ENCODE measurements at regions not wholly inside any gene's neighbourhood (a gene's known extent, or its start where the extent isn't known, plus 50 kb on each side); places are given as distances from the start of the nearest gene placed in this dataset.
"Not testable (repeated sequence)": the region's sequence is repeated elsewhere in the genome, so short reads cannot be mapped to it uniquely, and the experiment has no call there.

DNA sequence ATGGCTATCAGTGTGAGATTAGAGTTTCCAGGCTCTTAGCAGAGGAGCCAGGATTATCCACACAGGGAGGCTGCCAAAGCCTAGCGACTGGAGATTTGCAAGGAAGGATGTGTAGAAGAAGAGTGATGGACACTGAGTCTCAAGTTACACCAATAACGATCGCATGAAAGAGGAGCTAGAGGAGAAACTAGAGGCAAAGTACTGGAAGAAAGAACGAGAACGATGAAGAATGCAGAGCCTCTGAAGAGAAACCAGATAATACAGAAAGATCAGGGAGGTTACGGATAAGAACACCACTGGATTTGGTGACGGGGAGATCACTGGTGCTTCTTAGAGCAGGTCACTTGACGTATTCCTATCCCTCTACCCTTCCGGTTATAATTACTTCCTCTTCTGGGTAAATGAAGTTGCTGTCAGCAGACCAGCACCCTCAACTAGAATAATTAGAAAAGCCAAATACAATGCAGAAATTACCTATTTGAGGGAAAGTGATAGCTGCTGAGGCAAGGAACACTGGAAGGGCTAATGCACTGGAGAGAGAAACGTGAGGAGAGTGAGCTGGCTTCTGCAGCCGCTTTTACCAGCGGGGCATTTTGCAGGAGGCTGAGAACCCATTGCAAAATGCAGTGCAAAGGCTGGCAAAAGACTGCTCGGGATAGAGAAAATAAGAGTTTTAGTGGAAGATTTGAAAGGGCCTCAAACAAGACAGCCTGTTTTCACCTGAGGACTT, 93.1 kb upstream of the HIF1A start:
- H3K36me3 ChIP-seq (ENCODE audit: insufficient read depth, low read length), result no peaks in the 10 kb centered on the region
- H3K27me3 ChIP-seq (ENCODE audit: insufficient read depth, low read length), result no peaks in the 10 kb centered on the region
- peak overlapping the region; percentile 44; the same call in 1 of the 2 replicates for H3K27ac ChIP-seq (ENCODE audit: low read depth, low read length)
- no peaks in the 10 kb centered on the region for H3K9me3 ChIP-seq (ENCODE audit: insufficient read depth, low read depth, low read length)
- peak overlapping the region; percentile 9; the same call in 1 of the 2 replicates for H3K9ac ChIP-seq (ENCODE audit: low read depth, low read length)
- peaks cover 46% of the 10 kb centered on the region for H3K4me1 ChIP-seq (ENCODE audit: insufficient read depth, low read length)
- H3K4me3 ChIP-seq (ENCODE audit: low read length), result no peak overlapping the region
- 62% methylated on average over 13 of the region's 13 CpGs for WGBS

DNA sequence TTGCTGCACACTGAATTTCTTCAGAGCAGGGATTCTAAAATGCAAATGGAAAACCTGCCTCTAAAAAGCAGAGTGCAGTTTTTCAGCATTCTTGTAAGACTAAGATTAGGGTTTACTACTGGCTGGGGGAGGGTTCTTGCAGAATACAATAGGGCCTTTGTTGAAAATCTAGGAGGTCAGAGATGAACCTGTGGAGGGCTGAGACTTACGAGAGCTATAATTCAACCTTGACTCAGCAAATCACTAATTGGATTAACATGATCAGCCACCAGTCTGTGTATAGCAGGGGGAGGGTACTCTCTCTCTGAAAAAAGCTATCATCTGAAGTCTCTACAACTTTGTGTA, 92.6 kb upstream of the HIF1A start:
- H3K36me3 ChIP-seq (ENCODE audit: insufficient read depth, low read length), result no peaks in the 10 kb centered on the region
- H3K27me3 ChIP-seq (ENCODE audit: insufficient read depth, low read length), result no peaks in the 10 kb centered on the region
- no peak overlapping the region for H3K9ac ChIP-seq (ENCODE audit: low read depth, low read length)
- H3K9me3 ChIP-seq (ENCODE audit: insufficient read depth, low read depth, low read length), result no peaks in the 10 kb centered on the region
- H3K4me3 ChIP-seq (ENCODE audit: low read length), result no peak overlapping the region
- peak overlapping the region; percentile 44; the same call in 1 of the 2 replicates for H3K27ac ChIP-seq (ENCODE audit: low read depth, low read length)
- H3K4me1 ChIP-seq (ENCODE audit: insufficient read depth, low read length), result peaks cover 45% of the 10 kb centered on the region
- WGBS, result 60% methylated on average over 1 of the region's 1 CpG

DNA sequence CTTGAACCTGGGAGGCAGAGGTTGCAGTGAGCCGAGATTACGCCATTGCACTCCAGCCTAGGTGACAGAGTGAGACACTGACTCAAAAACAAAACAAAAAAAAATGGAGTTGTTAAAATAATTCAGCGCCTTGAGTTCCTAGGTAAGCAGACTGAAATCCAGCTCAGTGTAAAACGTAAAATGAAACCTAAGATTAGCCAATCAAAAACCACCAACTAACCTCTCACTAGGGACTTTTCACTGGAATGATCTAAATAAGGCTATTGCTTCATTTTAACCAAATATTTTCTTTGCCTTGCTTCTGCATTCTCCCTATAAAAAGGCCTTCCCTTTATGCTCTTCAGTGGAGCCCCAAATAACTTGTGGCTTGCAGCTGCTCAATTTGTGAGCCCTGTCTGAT, 91.6 kb upstream of the HIF1A start:
- H3K36me3 ChIP-seq (ENCODE audit: insufficient read depth, low read length), result no peaks in the 10 kb centered on the region
- WGBS, result 85% methylated on average over 4 of the region's 4 CpGs

DNA sequence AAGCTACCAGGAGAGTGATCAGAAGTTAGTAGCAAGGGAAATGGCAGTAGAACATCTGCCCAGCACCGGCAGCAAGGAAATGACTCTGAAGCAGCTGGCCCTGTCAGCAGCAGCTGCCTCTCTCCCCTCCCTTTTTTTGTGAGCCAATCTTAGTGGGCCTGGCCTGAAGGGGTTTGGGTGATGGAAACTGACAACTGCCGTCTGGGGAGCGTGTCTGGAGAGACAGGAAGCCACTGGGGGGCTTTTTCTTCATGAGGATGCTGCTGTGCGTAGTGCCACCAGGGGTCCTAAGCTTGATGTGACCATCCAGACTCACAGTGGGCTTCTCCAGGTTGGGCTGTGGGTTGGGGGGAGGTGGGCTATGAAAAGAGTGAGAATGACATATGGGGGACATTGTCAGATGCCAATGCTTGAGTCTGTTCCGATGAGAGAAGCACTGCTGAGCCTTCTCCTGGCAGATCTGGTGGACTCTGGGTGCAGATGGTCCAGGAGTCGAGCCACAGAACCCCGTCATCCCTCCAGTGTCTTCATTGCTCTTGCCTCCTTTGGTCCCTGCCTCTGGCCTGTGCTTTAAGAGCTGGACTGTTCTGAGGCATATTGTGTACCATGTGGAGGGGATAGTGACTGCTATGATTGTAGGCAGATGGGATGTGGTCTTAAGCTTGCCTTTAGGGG, 87.6 kb upstream of the HIF1A start:
- Histone ChIP-seq H3K9me3 (ENCODE audit: insufficient read depth, low read depth, low read length) (no peaks in the 10 kb centered on the region), H3K27ac (ENCODE audit: low read depth, low read length) (no peak overlapping the region), H3K4me3 (ENCODE audit: low read length) (no peak overlapping the region), H3K4me1 (ENCODE audit: insufficient read depth, low read length) (peaks cover 43% of the 10 kb centered on the region), H3K36me3 (ENCODE audit: insufficient read depth, low read length) (no peaks in the 10 kb centered on the region), H3K9ac (ENCODE audit: low read depth, low read length) (no peak overlapping the region), H3K27me3 (ENCODE audit: insufficient read depth, low read length) (no peaks in the 10 kb centered on the region)
- WGBS, result 78% methylated on average over 7 of the region's 7 CpGs

More for the DNA sequence above, 91.6 kb upstream of the HIF1A start:
- H3K27ac ChIP-seq (ENCODE audit: low read depth, low read length), result no peak overlapping the region
- no peaks in the 10 kb centered on the region for H3K27me3 ChIP-seq (ENCODE audit: insufficient read depth, low read length)
- H3K9me3 ChIP-seq (ENCODE audit: insufficient read depth, low read depth, low read length), result no peaks in the 10 kb centered on the region
- no peak overlapping the region for H3K4me3 ChIP-seq (ENCODE audit: low read length)
- H3K9ac ChIP-seq (ENCODE audit: low read depth, low read length), result no peak overlapping the region
- H3K4me1 ChIP-seq (ENCODE audit: insufficient read depth, low read length), result peaks cover 45% of the 10 kb centered on the region

DNA sequence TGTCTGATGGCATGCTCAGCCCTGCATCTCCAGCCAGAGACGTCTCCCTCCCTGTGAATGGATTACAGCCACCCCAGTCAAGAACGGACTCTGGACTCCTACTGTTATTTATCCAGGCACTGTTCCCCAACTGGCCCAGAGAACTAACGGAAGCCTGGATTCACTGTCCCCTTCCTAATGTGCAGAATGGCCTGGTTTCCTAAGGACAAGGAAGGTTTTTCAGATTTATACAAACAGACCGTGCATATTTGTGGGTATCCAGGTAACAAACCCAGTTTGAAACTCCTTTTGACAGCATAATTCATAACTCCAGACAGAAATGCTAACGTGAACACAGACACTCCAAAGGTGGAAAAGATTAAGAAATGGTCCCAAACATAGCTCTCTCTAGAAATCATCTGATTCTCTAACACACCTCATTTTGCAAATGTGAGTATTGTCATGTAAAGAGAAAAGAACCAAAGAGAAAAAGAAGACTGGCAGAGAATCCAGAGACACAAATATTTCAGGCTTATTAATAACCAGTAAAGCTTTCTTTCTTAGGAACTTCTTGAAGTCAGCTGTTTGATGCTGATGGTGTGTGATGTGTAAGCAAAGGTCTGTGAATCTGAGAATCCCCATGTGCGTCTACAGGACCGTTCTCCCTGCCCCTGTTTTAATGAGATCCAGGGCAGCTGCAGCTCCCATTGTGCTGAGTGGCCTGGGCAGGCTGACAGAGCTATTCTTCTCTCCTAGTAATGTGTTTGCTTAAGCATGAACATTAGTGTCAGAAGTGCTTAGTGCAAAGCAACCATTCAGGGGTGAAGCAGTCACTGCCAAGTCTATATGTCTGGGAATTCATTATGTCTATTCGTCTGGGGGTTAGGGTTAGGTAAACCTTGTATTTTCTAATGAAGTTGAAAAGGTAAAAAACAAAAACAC, 86.8 kb upstream of the HIF1A start:
- H3K4me3 ChIP-seq (ENCODE audit: low read length), result no peak overlapping the region
- peak overlapping the region; percentile 15; the same call in 1 of the 2 replicates for H3K27ac ChIP-seq (ENCODE audit: low read depth, low read length)
- no peaks in the 10 kb centered on the region for H3K36me3 ChIP-seq (ENCODE audit: insufficient read depth, low read length)
- no peaks in the 10 kb centered on the region for H3K9me3 ChIP-seq (ENCODE audit: insufficient read depth, low read depth, low read length)
- no peak overlapping the region for H3K9ac ChIP-seq (ENCODE audit: low read depth, low read length)
- H3K4me1 ChIP-seq (ENCODE audit: insufficient read depth, low read length), result peaks cover 37% of the 10 kb centered on the region
- 61% methylated on average over 8 of the region's 8 CpGs for WGBS
- no peaks in the 10 kb centered on the region for H3K27me3 ChIP-seq (ENCODE audit: insufficient read depth, low read length)

DNA sequence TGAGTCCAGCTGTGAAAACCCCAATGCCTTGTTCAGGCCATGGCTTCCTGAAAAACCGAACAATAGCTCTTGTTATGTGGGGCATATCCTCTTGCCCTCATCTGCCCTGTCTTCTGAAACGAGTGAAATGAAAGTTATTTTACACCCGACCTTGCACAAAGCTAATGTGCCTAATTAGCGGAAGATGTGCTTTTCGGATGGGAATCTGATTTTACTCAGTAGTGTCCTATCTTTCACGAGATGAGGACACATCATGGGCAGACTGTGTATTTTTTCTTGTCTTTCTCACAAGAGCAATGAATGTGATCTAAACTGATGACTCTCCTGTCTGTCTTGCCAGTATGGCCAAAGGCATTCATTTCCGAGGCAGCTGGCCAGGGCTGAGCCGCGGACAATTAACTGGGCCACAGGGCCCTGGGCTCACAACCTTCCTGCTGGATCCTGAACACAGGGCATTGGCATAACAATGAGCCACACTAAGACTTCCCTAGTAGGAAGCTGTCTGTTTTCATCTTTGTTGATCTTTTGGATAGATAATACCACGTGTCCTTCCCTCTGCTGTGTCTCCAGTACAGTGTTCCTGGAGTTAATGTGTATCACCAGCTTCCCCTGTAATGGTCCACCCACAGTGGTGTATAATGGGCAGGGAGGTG, 86.0 kb upstream of the HIF1A start:
- Histone ChIP-seq H3K36me3 (ENCODE audit: insufficient read depth, low read length) (no peaks in the 10 kb centered on the region), H3K27me3 (ENCODE audit: insufficient read depth, low read length) (no peaks in the 10 kb centered on the region), H3K4me3 (ENCODE audit: low read length) (no peak overlapping the region), H3K27ac (ENCODE audit: low read depth, low read length) (peak overlapping the region; percentile 15; the same call in 1 of the 2 replicates), H3K4me1 (ENCODE audit: insufficient read depth, low read length) (peaks cover 37% of the 10 kb centered on the region), H3K9me3 (ENCODE audit: insufficient read depth, low read depth, low read length) (no peaks in the 10 kb centered on the region), H3K9ac (ENCODE audit: low read depth, low read length) (no peak overlapping the region)
- 43% methylated on average over 10 of the region's 10 CpGs for WGBS

DNA sequence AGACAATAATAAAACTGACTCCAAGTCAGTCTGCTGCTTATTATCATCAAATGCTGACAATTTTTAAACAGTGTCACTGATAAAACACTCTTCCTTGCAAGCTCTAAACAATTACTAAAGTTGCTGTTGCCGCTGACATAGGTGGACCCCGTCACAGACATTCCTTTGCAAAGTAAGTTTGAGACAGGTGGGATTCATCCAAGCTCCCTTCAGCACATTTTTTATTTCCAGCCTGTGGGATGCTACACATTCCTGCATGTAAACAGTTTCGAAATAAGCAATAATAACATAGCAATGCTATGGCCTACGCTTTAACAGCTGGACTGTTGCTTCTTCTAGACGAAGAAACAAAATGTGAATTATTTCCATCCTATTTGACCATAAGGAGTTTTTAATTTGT, 85.4 kb upstream of the HIF1A start:
- Histone ChIP-seq H3K36me3 (ENCODE audit: insufficient read depth, low read length) (no peaks in the 10 kb centered on the region), H3K9ac (ENCODE audit: low read depth, low read length) (no peak overlapping the region), H3K27me3 (ENCODE audit: insufficient read depth, low read length) (no peaks in the 10 kb centered on the region), H3K9me3 (ENCODE audit: insufficient read depth, low read depth, low read length) (no peaks in the 10 kb centered on the region), H3K27ac (ENCODE audit: low read depth, low read length) (peak overlapping the region; percentile 15; the same call in 1 of the 2 replicates), H3K4me1 (ENCODE audit: insufficient read depth, low read length) (peaks cover 37% of the 10 kb centered on the region), H3K4me3 (ENCODE audit: low read length) (no peak overlapping the region)
- 78% methylated on average over 5 of the region's 5 CpGs for WGBS

DNA sequence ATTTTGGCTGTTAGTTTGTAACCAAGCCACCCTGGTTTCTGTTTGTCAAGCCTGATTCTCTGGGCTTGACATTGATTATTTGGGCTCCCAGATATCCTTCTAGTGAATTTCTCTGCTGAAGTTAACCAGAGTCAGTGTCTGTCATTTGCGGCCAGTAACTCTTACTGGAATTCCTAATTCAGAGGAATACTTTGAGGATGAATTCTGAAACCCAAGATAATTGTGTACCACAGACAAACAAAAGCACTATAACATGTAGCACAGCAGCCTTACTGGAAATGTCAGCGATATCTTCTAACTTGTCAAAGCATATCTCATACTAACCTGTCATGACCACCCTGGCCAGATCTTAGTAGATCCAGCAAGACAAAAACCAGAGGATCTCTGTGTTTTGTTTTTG, 84.4 kb upstream of the HIF1A start:
- Histone ChIP-seq H3K4me3 (ENCODE audit: low read length) (no peak overlapping the region), H3K36me3 (ENCODE audit: insufficient read depth, low read length) (no peaks in the 10 kb centered on the region), H3K27ac (ENCODE audit: low read depth, low read length) (no peak overlapping the region), H3K9ac (ENCODE audit: low read depth, low read length) (no peak overlapping the region), H3K27me3 (ENCODE audit: insufficient read depth, low read length) (no peaks in the 10 kb centered on the region), H3K9me3 (ENCODE audit: insufficient read depth, low read depth, low read length) (no peaks in the 10 kb centered on the region), H3K4me1 (ENCODE audit: insufficient read depth, low read length) (peaks cover 41% of the 10 kb centered on the region)
- WGBS, result 92% methylated on average over 2 of the region's 2 CpGs

DNA sequence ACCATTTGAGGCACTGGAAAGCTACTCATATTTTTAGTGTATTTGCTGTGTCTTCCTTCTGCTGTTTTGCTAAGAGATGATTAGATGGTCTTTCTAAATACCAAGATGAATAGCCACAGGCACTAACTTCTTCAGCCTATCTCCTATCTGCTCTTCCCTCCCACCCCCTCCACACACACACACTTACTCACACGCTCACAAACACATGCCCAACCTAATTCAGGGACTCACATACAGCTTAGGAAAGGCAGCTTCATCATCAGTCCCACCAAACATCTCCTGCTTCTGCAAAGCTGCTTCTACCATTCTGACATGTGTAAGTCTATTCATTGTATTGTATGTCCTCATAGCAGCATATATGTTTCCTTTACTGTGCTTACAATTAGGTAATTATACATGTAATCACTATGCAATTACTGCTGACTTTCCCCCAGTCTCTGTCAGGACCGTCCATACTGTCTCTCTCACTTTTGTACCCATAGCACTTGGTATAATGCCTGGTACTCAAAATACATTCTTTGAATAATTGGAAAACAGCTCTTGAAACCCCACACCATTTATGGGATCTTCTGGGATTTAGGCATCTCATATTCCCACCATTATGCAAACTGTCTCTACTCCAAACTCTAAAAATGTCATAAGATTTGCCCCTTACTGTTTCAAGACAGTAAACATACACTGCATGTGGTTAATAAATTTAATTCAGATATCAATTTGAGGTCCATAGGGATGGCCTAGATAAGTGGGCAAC, 83.3 kb upstream of the HIF1A start:
- no peak overlapping the region for H3K27ac ChIP-seq (ENCODE audit: low read depth, low read length)
- H3K4me3 ChIP-seq (ENCODE audit: low read length), result no peak overlapping the region
- H3K9me3 ChIP-seq (ENCODE audit: insufficient read depth, low read depth, low read length), result no peaks in the 10 kb centered on the region
- H3K9ac ChIP-seq (ENCODE audit: low read depth, low read length), result no peak overlapping the region
- peaks cover 41% of the 10 kb centered on the region for H3K4me1 ChIP-seq (ENCODE audit: insufficient read depth, low read length)
- H3K27me3 ChIP-seq (ENCODE audit: insufficient read depth, low read length), result no peaks in the 10 kb centered on the region
- H3K36me3 ChIP-seq (ENCODE audit: insufficient read depth, low read length), result no peaks in the 10 kb centered on the region
- WGBS, result 88% methylated on average over 2 of the region's 2 CpGs

DNA sequence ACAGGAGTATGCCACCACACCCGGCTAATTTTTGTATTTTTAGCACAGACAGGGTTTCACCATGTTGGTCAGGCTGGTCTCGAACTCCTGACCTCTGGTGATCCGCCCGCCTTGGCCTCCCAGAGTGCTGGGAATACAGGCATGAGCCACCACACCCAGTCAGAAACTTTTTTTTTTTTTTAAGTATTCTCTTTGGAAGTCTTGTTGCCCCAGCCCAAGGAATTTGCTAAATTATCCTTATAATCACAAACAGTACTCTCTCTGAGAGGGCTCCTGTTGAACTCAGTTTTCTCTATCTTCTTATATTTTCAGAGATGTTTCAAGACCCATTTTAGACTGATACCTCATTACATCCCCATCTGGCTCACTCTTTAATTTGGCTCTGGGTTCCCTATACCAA, 82.3 kb upstream of the HIF1A start:
- H3K27ac ChIP-seq (ENCODE audit: low read depth, low read length); H3K9me3 ChIP-seq (ENCODE audit: insufficient read depth, low read depth, low read length); H3K27me3 ChIP-seq (ENCODE audit: insufficient read depth, low read length); H3K9ac ChIP-seq (ENCODE audit: low read depth, low read length); H3K4me3 ChIP-seq (ENCODE audit: low read length); H3K36me3 ChIP-seq (ENCODE audit: insufficient read depth, low read length): not testable (repeated sequence)
- 96% methylated on average over 4 of the region's 4 CpGs for WGBS
- H3K4me1 ChIP-seq (ENCODE audit: insufficient read depth, low read length), result peaks cover 32% of the 10 kb centered on the region
